GM23338 (cell line): ENCODE measurements at regions not wholly inside any gene's neighbourhood (a gene's known extent, or its start where the extent isn't known, plus 50 kb on each side); places are given as distances from the start of the nearest gene placed in this dataset.
A peak's percentile ranks its signal among the peaks of the same experiment; 100 is the strongest.

Source experiments
- ATAC-seq: fragments of 200-7000 bp; cut with Tn5 transposase; 3 replicates; pipeline ENCODE4 v1.9.1; 2020
- DNase-seq: peaks from one replicate; pipeline ENCODE4 v3.0.0-alpha.2; 2015; ENCODE audit warnings: low spot score
- H2AFZ ChIP-seq: fragments of 200-600 bp; sonication (generic); 2 replicates; pipeline ENCODE4 v1.8.0; 2016; ENCODE audit warnings: antibody characterized with exemption, mild to moderate bottlenecking, moderate library complexity
- H3F3A ChIP-seq: fragments of 200-600 bp; sonication (generic); replicated peaks from 2 replicates; pipeline ENCODE4 v1.8.0; 2017; ENCODE audit warnings: antibody characterized with exemption, mixed run types, low read depth
- H3K27ac ChIP-seq: fragments of 200-600 bp; sonication (generic); 2 replicates; pipeline ENCODE4 v1.6.1; 2016; ENCODE audit warnings: low read depth
- H3K27me3 ChIP-seq: fragments of 200-600 bp; sonication (generic); 2 replicates; pipeline ENCODE4 v1.8.0; 2016; ENCODE audit warnings: mild to moderate bottlenecking, mixed run types, moderate library complexity; ENCODE audit not compliant: insufficient read depth
- H3K36me3 ChIP-seq: fragments of 200-600 bp; sonication (generic); 2 replicates; pipeline ENCODE4 v1.8.0; 2016; ENCODE audit warnings: mild to moderate bottlenecking; ENCODE audit not compliant: insufficient read depth
- H3K4me1 ChIP-seq: fragments of 200-600 bp; sonication (generic); 2 replicates; pipeline ENCODE4 v1.8.0; 2016; ENCODE audit warnings: mild to moderate bottlenecking, moderate library complexity; ENCODE audit not compliant: insufficient read depth
- H3K4me2 ChIP-seq: fragments of 200-600 bp; sonication (generic); 2 replicates; pipeline ENCODE4 v1.7.1; 2017; ENCODE audit warnings: mixed run types
- H3K4me3 ChIP-seq: fragments of 200-600 bp; sonication (generic); 2 replicates; pipeline ENCODE4 v1.6.1; 2016; ENCODE audit warnings: mixed run types
- H3K79me2 ChIP-seq: fragments of 200-600 bp; sonication (generic); replicated peaks from 2 replicates; pipeline ENCODE4 v1.8.0; 2017; ENCODE audit warnings: mild to moderate bottlenecking; ENCODE audit not compliant: insufficient read depth
- H3K9me2 ChIP-seq: fragments of 200-600 bp; sonication (generic); 2 replicates; pipeline ENCODE4 v1.8.0; 2017; ENCODE audit not compliant: insufficient read depth
- H4K20me1 ChIP-seq: fragments of 200-600 bp; sonication (generic); replicated peaks from 2 replicates; pipeline ENCODE4 v1.8.0; 2017; ENCODE audit warnings: mild to moderate bottlenecking; ENCODE audit not compliant: insufficient read depth
- H3K27ac Mint-ChIP-seq: 2 replicates; pipeline ENCODE4 v1.8.0; 2020; ENCODE audit warnings: inconsistent platforms, mild to moderate bottlenecking, moderate library complexity, mixed read lengths
- H3K27me3 Mint-ChIP-seq: 3 replicates; pipeline ENCODE4 v1.8.0; 2022; ENCODE audit warnings: low read depth, mild to moderate bottlenecking, moderate library complexity, mixed read lengths, inconsistent platforms; ENCODE audit not compliant: insufficient read depth, poor library complexity
- H3K36me3 Mint-ChIP-seq: 3 replicates; pipeline ENCODE4 v1.8.0; 2021; ENCODE audit warnings: low read depth, mild to moderate bottlenecking, inconsistent platforms, moderate library complexity, mixed read lengths
- H3K4me1 Mint-ChIP-seq: 3 replicates; pipeline ENCODE4 v1.8.0; 2020; ENCODE audit warnings: mild to moderate bottlenecking, inconsistent platforms, mixed read lengths
- H3K4me3 Mint-ChIP-seq: 3 replicates; pipeline ENCODE4 v1.8.0; 2021; ENCODE audit warnings: moderate library complexity, mild to moderate bottlenecking, inconsistent platforms, mixed read lengths
- H3K9me3 Mint-ChIP-seq: 3 replicates; pipeline ENCODE4 v1.8.0; 2020; ENCODE audit warnings: moderate library complexity, mild to moderate bottlenecking, inconsistent platforms, mixed read lengths
- CREB1 ChIP-seq: fragments of 250-450 bp; sonication (Bioruptor Pico); IDR thresholded peaks from 2 replicates; pipeline ENCODE4 v1.5.0; 2020; ENCODE audit warnings: low read depth, mild to moderate bottlenecking, moderate library complexity
- CTCF ChIP-seq, 2 experiments: fragments of 200-600 bp in 1 of 2; sonication (generic) in 1 of 2; conservative IDR thresholded peaks; 2 replicates each; pipeline versions ENCODE4 v1.5.1 to v1.6.1; 2016 to 2017; ENCODE audit warnings: antibody characterized with exemption in 2 of 2, low read depth in 2 of 2, mild to moderate bottlenecking in 2 of 2, moderate library complexity in 1 of 2
- EZH2 ChIP-seq: fragments of 200-600 bp; sonication (generic); IDR thresholded peaks from one replicate; pipeline ENCODE4 v1.8.0; 2017; ENCODE audit warnings: antibody characterized with exemption, mild to moderate bottlenecking, low read depth; ENCODE audit not compliant: unreplicated experiment
- EZH2phosphoT487 ChIP-seq: fragments of 200-600 bp; sonication (generic); IDR thresholded peaks from one replicate; pipeline ENCODE4 v1.8.1; 2018; ENCODE audit warnings: antibody characterized with exemption; ENCODE audit not compliant: unreplicated experiment
- JUNB ChIP-seq: IDR thresholded peaks from one replicate; pipeline ENCODE4 v1.6.1; 2016; ENCODE audit warnings: antibody characterized with exemption; ENCODE audit not compliant: unreplicated experiment
- NANOG ChIP-seq: IDR thresholded peaks from 2 replicates; pipeline ENCODE4 v1.6.1; 2016; ENCODE audit warnings: antibody characterized with exemption, borderline replicate concordance
- POLR2AphosphoS5 ChIP-seq: IDR thresholded peaks from 2 replicates; pipeline ENCODE4 v1.6.1; 2016; ENCODE audit warnings: antibody characterized with exemption, low read depth
- REST ChIP-seq: IDR thresholded peaks from one replicate; pipeline ENCODE4 v1.6.1; 2018; ENCODE audit warnings: antibody characterized with exemption; ENCODE audit not compliant: unreplicated experiment
- STAT1 ChIP-seq: IDR thresholded peaks from one replicate; pipeline ENCODE4 v1.6.1; 2016; ENCODE audit warnings: antibody characterized with exemption; ENCODE audit not compliant: unreplicated experiment
- ZNF114 ChIP-seq: fragments of 250-450 bp; sonication (Bioruptor Pico); IDR thresholded peaks from 2 replicates; pipeline ENCODE4 v1.5.0; 2020; ENCODE audit warnings: mild to moderate bottlenecking, moderate library complexity
- ZNF331 ChIP-seq: fragments of 250-450 bp; sonication (Bioruptor Pico); IDR thresholded peaks from 2 replicates; pipeline ENCODE4 v1.5.0; 2020; ENCODE audit warnings: low read depth, mild to moderate bottlenecking, moderate library complexity
- ZNF462 ChIP-seq: fragments of 250-450 bp; sonication (Bioruptor Pico); IDR thresholded peaks from 2 replicates; pipeline ENCODE4 v1.5.0; 2020; ENCODE audit warnings: mild to moderate bottlenecking, moderate library complexity
- TF ChIP-seq, protein P1 (sequence below): IDR thresholded peaks from 2 replicates; pipeline ENCODE4 v1.6.1; 2016; ENCODE audit warnings: antibody characterized with exemption

GRCh38 chr12:91753649-91754048 is 392.0 kb downstream of the BTG1 start:
- Mint-ChIP-seq H3K4me1 (no peaks in the 10 kb centered on the region), H3K27ac (no peak overlapping the region), H3K36me3 (peaks cover 8% of the 10 kb centered on the region; the same call in 2 of the 3 replicates), H3K9me3 (peaks cover 17% of the 10 kb centered on the region; the same call in 2 of the 3 replicates), H3K27me3 (no peaks in the 10 kb centered on the region), H3K4me3 (no peak overlapping the region)
- no peak overlapping the region for H3K4me2 ChIP-seq
- no peaks in the 10 kb centered on the region for H3K36me3 ChIP-seq
- no peaks in the 10 kb centered on the region for H3K27me3 ChIP-seq
- H3K4me1 ChIP-seq: no peaks in the 10 kb centered on the region
- TF ChIP-seq CTCF (conservative IDR thresholded peaks at IDR 0.05; ENCODE audit: low read depth in 2 of 2) (no peak), NANOG (no peak), ZNF331 (CRISPR knock-in tag) (no peak), POLR2AphosphoS5 (no peak), EZH2 (no peak), ZNF114 (CRISPR knock-in tag) (no peak), ZNF462 (CRISPR knock-in tag) (no peak), STAT1 (no peak), JUNB (no peak), EZH2phosphoT487 (no peak), CREB1 (CRISPR knock-in tag) (no peak), REST (no peak)
- TF ChIP-seq, protein P1, sequence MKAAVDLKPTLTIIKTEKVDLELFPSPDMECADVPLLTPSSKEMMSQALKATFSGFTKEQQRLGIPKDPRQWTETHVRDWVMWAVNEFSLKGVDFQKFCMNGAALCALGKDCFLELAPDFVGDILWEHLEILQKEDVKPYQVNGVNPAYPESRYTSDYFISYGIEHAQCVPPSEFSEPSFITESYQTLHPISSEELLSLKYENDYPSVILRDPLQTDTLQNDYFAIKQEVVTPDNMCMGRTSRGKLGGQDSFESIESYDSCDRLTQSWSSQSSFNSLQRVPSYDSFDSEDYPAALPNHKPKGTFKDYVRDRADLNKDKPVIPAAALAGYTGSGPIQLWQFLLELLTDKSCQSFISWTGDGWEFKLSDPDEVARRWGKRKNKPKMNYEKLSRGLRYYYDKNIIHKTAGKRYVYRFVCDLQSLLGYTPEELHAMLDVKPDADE: no peak
- H4K20me1 ChIP-seq: no peaks in the 10 kb centered on the region
- H3K4me3 ChIP-seq: no peak overlapping the region
- H2AFZ ChIP-seq: no peak overlapping the region
- H3K27ac ChIP-seq: no peak overlapping the region
- no peaks in the 10 kb centered on the region for H3F3A ChIP-seq
- peaks cover 4% of the 10 kb centered on the region; the same call in 1 of the 2 replicates for H3K9me2 ChIP-seq
- ATAC-seq (no peak), DNase-seq (peak; percentile 4)
- no peaks in the 10 kb centered on the region for H3K79me2 ChIP-seq
